Choroid plexus epithelial cell (primary cell): ENCODE measurements at regions not wholly inside any gene's neighbourhood (a gene's known extent, or its start where the extent isn't known, plus 50 kb on each side); places are given as distances from the start of the nearest gene placed in this dataset.
A peak's percentile ranks its signal among the peaks of the same experiment; 100 is the strongest.
"Not testable (repeated sequence)": the region's sequence is repeated elsewhere in the genome, so short reads cannot be mapped to it uniquely, and the experiment has no call there.

Experiments used
- DNase-seq: peaks from one replicate; pipeline ENCODE4 v3.0.0-alpha.2; 2010; ENCODE audit warnings: low read depth
- H3K4me3 ChIP-seq: 2 replicates; pipeline ENCODE4 v1.5.1; 2011; ENCODE audit warnings: low read depth, mild to moderate bottlenecking, control low read depth, low read length, moderate library complexity
- TF ChIP-seq, protein P1 (sequence below): conservative IDR thresholded peaks from 2 replicates; pipeline ENCODE4 v1.5.1; 2011; ENCODE audit warnings: low read depth, mild to moderate bottlenecking, control low read depth, inconsistent platforms, low read length, moderate library complexity

GRCh38 chr4:64715741-64716140 lies 306.5 kb upstream of the TECRL start:
- DNase-seq: no peak
- TF ChIP-seq, protein P1, sequence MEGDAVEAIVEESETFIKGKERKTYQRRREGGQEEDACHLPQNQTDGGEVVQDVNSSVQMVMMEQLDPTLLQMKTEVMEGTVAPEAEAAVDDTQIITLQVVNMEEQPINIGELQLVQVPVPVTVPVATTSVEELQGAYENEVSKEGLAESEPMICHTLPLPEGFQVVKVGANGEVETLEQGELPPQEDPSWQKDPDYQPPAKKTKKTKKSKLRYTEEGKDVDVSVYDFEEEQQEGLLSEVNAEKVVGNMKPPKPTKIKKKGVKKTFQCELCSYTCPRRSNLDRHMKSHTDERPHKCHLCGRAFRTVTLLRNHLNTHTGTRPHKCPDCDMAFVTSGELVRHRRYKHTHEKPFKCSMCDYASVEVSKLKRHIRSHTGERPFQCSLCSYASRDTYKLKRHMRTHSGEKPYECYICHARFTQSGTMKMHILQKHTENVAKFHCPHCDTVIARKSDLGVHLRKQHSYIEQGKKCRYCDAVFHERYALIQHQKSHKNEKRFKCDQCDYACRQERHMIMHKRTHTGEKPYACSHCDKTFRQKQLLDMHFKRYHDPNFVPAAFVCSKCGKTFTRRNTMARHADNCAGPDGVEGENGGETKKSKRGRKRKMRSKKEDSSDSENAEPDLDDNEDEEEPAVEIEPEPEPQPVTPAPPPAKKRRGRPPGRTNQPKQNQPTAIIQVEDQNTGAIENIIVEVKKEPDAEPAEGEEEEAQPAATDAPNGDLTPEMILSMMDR: no peak
- H3K4me3 ChIP-seq: no peak overlapping the region

DNA sequence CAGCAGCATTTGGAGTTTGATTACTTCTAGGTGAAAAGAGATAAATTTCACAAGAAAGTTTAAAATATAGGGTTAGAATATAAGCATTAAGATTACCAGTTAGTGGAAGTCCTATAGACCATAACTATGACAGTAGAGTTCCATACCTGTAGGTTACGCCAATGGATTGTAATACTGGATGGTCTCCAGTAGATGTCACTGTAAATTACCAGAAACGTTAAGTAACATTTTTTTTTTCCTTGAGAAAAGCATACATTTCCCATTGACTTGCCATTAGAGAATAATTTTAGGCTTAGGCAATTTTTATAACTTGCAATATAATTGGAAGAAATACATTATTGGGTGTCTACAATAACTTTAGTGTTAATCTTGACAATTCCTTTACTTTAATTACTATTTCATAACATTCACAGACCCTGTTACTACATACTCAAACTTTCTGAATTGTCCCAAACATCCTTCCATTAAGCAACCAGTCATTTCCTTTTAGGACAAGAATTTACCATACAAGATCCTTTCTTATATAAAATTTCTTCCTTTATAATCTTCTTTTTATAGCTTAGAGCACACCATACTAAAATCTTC lies 304.1 kb upstream of the TECRL start:
- TF ChIP-seq, protein P1: peak; percentile 44
- DNase-seq: peak; percentile 45
- no peak overlapping the region for H3K4me3 ChIP-seq

- no peak overlapping the region for H3K4me3 ChIP-seq
- TF ChIP-seq, protein P1: no peak
- DNase-seq: no peak
Observed at GRCh38 chr4:64712590-64712989, 303.3 kb upstream of the TECRL start.

GRCh38 chr4:64705989-64706388 lies 296.7 kb upstream of the TECRL start:
- no peak for DNase-seq
- H3K4me3 ChIP-seq: no peak overlapping the region
- TF ChIP-seq, protein P1: no peak

- DNase-seq: no peak
- TF ChIP-seq, protein P1: no peak
- no peak overlapping the region for H3K4me3 ChIP-seq
Observed at GRCh38 chr4:64698171-64698570, 288.9 kb upstream of the TECRL start.

DNA sequence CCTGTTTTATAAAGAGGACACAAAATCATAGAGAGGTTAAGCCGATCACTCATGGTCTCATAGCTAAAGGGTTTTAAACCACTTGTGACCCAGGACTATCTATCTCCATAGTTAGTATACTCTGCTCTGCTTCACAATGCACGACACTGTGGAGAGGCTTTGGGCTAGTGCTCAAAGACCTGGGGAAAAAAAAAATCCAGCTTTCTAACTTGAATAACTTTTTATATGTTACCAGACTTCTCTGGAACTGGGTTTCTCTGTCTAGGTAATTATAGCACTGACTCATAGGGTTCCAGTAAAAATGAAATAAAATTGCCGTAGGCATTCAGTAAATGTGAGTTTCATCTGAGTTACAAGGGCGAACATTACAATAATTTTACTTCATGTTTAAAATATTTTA lies 273.7 kb upstream of the TECRL start:
- TF ChIP-seq, protein P1: no peak
- DNase-seq: no peak
- no peak overlapping the region for H3K4me3 ChIP-seq

DNA sequence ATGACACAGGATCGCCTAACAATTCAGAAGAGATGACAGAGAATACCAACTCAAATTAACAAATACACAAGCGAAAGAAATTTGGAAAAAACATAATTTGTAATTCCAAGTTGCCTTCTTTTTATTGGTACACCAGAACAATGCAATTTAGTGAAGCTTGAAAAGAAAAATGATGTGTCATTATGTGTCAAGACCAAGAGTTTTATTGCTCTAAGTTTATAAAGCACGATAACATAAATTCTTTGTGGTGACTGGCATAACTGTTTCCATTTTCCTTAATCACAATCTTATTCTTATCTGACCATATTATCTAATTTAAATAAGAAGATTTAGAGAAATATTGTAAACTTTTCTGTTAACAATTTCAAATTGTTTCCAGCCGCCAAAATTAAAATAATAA lies 273.2 kb upstream of the TECRL start:
- TF ChIP-seq, protein P1: no peak
- DNase-seq: no peak

GRCh38 chr4:64673121-64673520 lies 263.9 kb upstream of the TECRL start:
- not testable (repeated sequence) for DNase-seq, H3K4me3 ChIP-seq

More for the DNA sequence above, 273.2 kb upstream of the TECRL start:
- H3K4me3 ChIP-seq: no peak overlapping the region
